Smooth muscle cell (in vitro differentiated cells): ENCODE measurements at regions not wholly inside any gene's neighbourhood (a gene's known extent, or its start where the extent isn't known, plus 50 kb on each side); places are given as distances from the start of the nearest gene placed in this dataset.

Experiments
- DNase-seq: peaks from one replicate; lab custom pipeline; 2025; ENCODE audit not compliant: unreplicated experiment; lab: John Stamatoyannopoulos, UW
- H2AFZ ChIP-seq: fragments of 200-600 bp; sonication (generic); 2 replicates; pipeline ENCODE4 v1.6.0; 2016; ENCODE audit warnings: antibody characterized with exemption, low read depth, mild to moderate bottlenecking
- H3F3A ChIP-seq: fragments of 200-600 bp; sonication (generic); 2 replicates; pipeline ENCODE4 v1.6.0; 2017; ENCODE audit warnings: antibody characterized with exemption, low read depth
- H3K27ac ChIP-seq: fragments of 200-600 bp; sonication (generic); 2 replicates; pipeline ENCODE4 v1.5.1; 2016; ENCODE audit warnings: low read depth, mild to moderate bottlenecking
- H3K27me3 ChIP-seq: fragments of 200-600 bp; sonication (generic); 2 replicates; pipeline ENCODE4 v1.6.1; 2016; ENCODE audit warnings: low read depth, mild to moderate bottlenecking
- H3K36me3 ChIP-seq: fragments of 200-600 bp; sonication (generic); 2 replicates; pipeline ENCODE4 v1.5.1; 2016; ENCODE audit warnings: low read depth
- H3K4me1 ChIP-seq: fragments of 200-600 bp; sonication (generic); 2 replicates; pipeline ENCODE4 v1.5.1; 2016; ENCODE audit warnings: low read depth
- H3K4me2 ChIP-seq: fragments of 200-600 bp; sonication (generic); 2 replicates; pipeline ENCODE4 v1.6.0; 2016; ENCODE audit warnings: mild to moderate bottlenecking
- H3K4me3 ChIP-seq: fragments of 200-600 bp; sonication (generic); 2 replicates; pipeline ENCODE4 v1.5.1; 2016; ENCODE audit warnings: mild to moderate bottlenecking
- H3K79me2 ChIP-seq: fragments of 200-600 bp; sonication (generic); 2 replicates; pipeline ENCODE4 v1.6.0; 2016; ENCODE audit warnings: low read depth, mild to moderate bottlenecking
- H3K9ac ChIP-seq: fragments of 200-600 bp; sonication (generic); 2 replicates; pipeline ENCODE4 v1.6.0; 2016; ENCODE audit warnings: low read depth
- H3K9me3 ChIP-seq: fragments of 200-600 bp; sonication (generic); replicated peaks from 2 replicates; pipeline ENCODE4 v1.5.1; 2016; ENCODE audit warnings: low read depth
- H4K20me1 ChIP-seq: fragments of 200-600 bp; sonication (generic); 2 replicates; pipeline ENCODE4 v1.6.0; 2016; ENCODE audit warnings: low read depth
- WGBS: methylation state at CpG from one replicate; pipeline ENCODE4 v1.1.7; 2016; ENCODE audit warnings: low lambda C conversion rate; 5-methylcytosine and 5-hydroxymethylcytosine counted together
- TF ChIP-seq, protein P1 (sequence below): fragments of 200-600 bp; sonication (generic); IDR thresholded peaks from 2 replicates; pipeline ENCODE4 v1.5.1; 2017; ENCODE audit warnings: borderline replicate concordance, mild to moderate bottlenecking, antibody characterized with exemption; ENCODE audit not compliant: insufficient read depth, poor library complexity, severe bottlenecking

DNA sequence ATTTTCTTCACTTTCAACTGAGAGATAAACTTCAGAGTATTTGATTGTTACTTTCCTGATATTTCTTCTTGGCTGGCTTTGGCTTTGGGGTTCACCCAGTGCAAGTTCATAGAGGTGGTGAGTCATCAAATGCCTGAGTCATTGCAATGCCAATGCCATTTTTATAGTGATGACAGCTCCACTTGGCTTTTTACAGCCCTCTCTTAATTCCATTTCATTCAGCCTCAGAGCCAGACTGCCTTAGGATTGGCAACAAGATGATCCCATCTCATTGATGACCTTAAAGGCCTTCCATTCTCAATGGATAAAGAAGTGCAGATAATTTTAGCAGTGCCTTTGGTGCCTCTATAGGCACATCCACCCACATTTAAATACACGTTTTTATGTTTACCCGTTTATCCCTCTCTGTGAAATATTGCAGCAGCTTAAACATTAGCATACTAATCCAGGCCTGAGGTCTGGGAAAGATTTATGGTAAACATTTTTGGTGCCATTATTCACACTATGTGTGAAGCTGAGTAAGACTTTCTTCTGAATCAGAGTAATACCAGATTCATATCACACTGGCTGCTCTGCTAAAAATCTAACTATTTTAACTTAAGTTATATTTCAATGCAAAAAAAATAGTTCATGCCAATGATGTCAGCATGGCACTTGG is 88.9 kb upstream of the TYRP1 start:
- Histone ChIP-seq H3K9ac (no peak overlapping the region), H3K9me3 (no peaks in the 10 kb centered on the region), H4K20me1 (no peaks in the 10 kb centered on the region), H3K4me2 (peak overlapping the region; percentile 27), H3F3A (peaks cover 5% of the 10 kb centered on the region), H3K4me1 (no peaks in the 10 kb centered on the region), H3K79me2 (no peaks in the 10 kb centered on the region), H3K36me3 (no peaks in the 10 kb centered on the region), H3K27me3 (peaks cover 23% of the 10 kb centered on the region), H3K27ac (no peak overlapping the region), H2AFZ (no peak overlapping the region), H3K4me3 (no peak overlapping the region)
- TF ChIP-seq, protein P1, sequence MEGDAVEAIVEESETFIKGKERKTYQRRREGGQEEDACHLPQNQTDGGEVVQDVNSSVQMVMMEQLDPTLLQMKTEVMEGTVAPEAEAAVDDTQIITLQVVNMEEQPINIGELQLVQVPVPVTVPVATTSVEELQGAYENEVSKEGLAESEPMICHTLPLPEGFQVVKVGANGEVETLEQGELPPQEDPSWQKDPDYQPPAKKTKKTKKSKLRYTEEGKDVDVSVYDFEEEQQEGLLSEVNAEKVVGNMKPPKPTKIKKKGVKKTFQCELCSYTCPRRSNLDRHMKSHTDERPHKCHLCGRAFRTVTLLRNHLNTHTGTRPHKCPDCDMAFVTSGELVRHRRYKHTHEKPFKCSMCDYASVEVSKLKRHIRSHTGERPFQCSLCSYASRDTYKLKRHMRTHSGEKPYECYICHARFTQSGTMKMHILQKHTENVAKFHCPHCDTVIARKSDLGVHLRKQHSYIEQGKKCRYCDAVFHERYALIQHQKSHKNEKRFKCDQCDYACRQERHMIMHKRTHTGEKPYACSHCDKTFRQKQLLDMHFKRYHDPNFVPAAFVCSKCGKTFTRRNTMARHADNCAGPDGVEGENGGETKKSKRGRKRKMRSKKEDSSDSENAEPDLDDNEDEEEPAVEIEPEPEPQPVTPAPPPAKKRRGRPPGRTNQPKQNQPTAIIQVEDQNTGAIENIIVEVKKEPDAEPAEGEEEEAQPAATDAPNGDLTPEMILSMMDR, result no peak
- DNase-seq, result no peak
- 18% methylated on average over 2 of the region's 2 CpGs for WGBS

DNA sequence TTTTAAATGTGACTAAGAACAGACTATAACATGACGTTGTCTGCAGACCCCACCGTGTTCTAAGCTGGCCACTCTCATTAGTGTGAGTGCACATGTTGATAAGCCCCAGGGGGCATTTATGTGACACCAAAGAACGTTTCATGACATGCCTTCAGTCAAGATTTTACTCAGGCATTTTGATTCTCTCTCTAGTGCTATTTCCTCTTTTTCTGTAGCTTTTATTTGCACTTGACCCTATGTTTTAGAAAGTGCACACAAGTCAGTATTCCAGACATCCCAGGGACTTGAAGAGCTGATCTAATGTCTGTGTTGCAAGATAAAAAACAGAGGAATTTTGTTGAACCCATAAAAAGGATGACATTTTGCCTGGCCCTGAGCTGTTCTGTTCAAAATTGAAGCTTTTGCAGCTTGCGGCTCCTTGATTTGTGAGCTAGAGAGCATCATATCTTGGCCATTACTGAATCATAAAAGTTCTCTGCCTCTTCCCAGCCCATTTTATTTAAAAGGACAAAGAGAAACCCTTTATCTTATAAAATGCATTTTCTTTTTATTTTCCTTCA is 80.9 kb upstream of the TYRP1 start:
- 36% methylated on average over 4 of the region's 4 CpGs for WGBS
- no peak overlapping the region for H3K27ac ChIP-seq
- no peak overlapping the region for H3K4me2 ChIP-seq
- H3K9me3 ChIP-seq, result no peaks in the 10 kb centered on the region
- no peak overlapping the region for H2AFZ ChIP-seq
- H4K20me1 ChIP-seq, result no peaks in the 10 kb centered on the region
- H3K4me1 ChIP-seq, result no peaks in the 10 kb centered on the region
- no peaks in the 10 kb centered on the region for H3K79me2 ChIP-seq
- H3K9ac ChIP-seq, result no peak overlapping the region
- TF ChIP-seq, protein P1, result no peak
- H3F3A ChIP-seq, result no peaks in the 10 kb centered on the region
- peaks cover 22% of the 10 kb centered on the region for H3K27me3 ChIP-seq
- H3K36me3 ChIP-seq, result no peaks in the 10 kb centered on the region
- no peak overlapping the region for H3K4me3 ChIP-seq
- no peak for DNase-seq

DNA sequence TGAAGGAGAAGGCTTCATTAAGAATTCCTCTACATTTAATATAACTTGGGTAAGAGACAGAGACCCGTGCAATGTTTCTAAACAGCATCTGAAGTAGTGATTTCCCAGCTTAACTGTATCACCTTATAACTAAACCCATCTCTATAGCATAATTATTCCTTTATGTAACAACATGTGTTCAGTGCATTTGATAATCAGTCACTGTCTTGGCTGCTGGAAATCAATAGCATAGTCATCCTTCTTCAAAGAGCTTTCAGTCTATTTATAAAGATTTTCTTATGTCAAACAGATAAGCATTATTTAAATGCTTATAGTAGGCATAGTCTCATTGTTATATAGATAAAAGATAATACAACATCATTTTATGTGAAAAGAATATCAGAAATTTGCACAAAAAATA is 80.1 kb upstream of the TYRP1 start:
- no peak for DNase-seq

More for the DNA sequence above, 80.1 kb upstream of the TYRP1 start:
- no peak overlapping the region for H3K4me3 ChIP-seq
- H3K36me3 ChIP-seq, result no peaks in the 10 kb centered on the region
- H3K4me2 ChIP-seq, result no peak overlapping the region
- peaks cover 18% of the 10 kb centered on the region for H3K27me3 ChIP-seq
- WGBS, result 93% methylated on average over 1 of the region's 1 CpG
- no peaks in the 10 kb centered on the region for H3K4me1 ChIP-seq
- H3K9ac ChIP-seq, result no peak overlapping the region
- H3K27ac ChIP-seq, result no peak overlapping the region
- no peaks in the 10 kb centered on the region for H3K9me3 ChIP-seq
- H3K79me2 ChIP-seq, result no peaks in the 10 kb centered on the region
- no peak overlapping the region for H2AFZ ChIP-seq
- H4K20me1 ChIP-seq, result no peaks in the 10 kb centered on the region
- TF ChIP-seq, protein P1, result no peak
- H3F3A ChIP-seq, result no peaks in the 10 kb centered on the region
